Fibroblast of peridontal ligament (primary cell): ENCODE measurements at regions not wholly inside any gene's neighbourhood (a gene's known extent, or its start where the extent isn't known, plus 50 kb on each side); places are given as distances from the start of the nearest gene placed in this dataset.
"Not testable (repeated sequence)": the region's sequence is repeated elsewhere in the genome, so short reads cannot be mapped to it uniquely, and the experiment has no call there.

Experiments
- DNase-seq: peaks from one replicate; pipeline ENCODE4 v3.0.0-alpha.2; 2010; ENCODE audit errors: extremely low read depth

GRCh38 chr5:32842813-32843530 is 131.9 kb downstream of the NPR3 start:
- no peak for DNase-seq

DNA sequence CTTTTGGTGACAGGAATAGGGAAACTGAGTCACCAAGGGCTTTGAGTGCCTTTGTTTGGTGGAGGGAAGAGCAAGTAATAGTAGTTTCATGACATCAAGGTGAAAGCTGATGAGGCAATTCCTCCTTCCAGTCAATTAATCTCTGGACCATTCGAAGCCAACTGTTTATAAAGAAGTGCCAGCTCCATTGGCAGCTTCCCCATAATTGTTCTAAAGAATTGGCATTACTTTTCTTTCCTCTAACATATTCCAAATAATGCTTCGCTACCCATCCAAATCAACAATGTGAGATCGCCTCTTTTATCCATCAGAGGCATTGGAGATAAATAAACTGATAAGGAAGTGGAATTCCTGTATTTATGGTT is 132.4 kb downstream of the NPR3 start:
- peak; percentile 33 for DNase-seq

DNA sequence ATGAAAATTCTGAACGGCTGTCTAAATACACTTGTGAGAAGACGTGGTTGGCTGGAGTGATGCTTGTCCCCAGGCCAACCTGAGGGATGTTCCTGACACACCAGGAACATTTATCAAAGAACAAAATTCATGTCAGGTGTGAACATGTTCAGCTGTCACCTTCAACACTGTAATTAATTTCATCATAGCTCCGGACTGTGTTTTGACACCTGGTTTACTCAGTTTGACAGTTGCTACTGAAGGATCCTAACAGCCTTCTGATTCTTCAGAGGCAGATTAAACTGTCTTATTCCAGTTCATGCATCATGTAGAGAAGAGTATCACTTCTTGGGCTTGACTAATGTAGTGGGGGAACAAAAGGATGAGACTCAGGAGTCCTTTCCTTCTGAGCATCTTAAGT is 134.1 kb downstream of the NPR3 start:
- no peak for DNase-seq

DNA sequence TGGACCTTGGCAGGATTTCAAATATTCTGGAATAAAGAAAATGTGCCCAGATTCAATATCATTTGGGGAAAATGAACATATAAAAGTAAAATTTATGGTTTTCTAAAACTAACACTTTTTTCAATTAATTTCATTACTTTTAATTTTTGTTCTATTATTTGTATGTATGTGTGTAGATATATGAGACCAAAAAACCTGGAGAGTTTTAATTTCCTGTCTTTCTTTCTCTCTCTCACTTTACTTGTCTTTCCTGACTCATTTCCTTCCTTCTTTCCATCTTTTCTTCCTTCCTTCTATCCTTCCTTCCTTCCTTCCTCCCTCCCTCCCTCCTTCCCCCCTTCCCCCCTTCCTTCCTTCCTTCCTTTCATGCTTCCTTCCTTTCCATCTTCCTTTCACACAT is 137.0 kb downstream of the NPR3 start:
- no peak for DNase-seq

- peak; percentile 88 for DNase-seq
These were observed 137.6 kb downstream of the NPR3 start for GRCh38 chr5:32848681-32849080.

- DNase-seq: peak; percentile 28
These were observed 139.8 kb downstream of the NPR3 start for GRCh38 chr5:32850817-32851496.

DNA sequence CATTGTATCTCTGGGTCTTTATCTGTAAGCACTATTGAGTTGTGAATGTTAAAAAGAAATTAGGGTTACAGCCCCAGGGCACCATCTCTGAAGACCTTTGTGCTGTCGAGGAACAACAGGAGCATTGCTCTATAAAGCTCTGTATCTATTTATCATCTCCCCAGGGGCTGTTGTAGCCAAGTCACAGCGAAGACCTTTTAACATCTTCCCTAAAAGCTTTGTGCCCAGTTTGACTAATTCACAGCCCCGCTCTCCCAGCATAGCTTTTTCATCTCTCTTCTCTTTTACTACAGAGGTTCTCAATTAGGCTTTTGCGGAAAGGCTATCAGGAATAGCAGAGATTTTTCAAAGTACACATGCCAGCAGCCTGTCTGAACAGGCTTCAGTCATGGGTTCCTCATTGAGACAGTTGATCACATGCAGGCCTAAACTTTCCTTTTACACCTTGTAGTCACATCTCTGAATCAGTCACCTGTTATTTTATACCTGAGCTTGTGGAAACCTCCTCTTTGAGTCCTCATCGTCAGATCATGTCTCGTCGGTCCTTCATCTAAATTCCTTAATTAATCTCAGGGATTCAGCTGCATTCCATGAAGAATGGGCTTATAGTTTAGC is 140.5 kb downstream of the NPR3 start:
- DNase-seq: no peak

GRCh38 chr5:32852535-32852934 is 141.4 kb downstream of the NPR3 start:
- DNase-seq: peak; percentile 98

GRCh38 chr5:32852976-32853375 is 141.9 kb downstream of the NPR3 start:
- DNase-seq: peak; percentile 48

DNA sequence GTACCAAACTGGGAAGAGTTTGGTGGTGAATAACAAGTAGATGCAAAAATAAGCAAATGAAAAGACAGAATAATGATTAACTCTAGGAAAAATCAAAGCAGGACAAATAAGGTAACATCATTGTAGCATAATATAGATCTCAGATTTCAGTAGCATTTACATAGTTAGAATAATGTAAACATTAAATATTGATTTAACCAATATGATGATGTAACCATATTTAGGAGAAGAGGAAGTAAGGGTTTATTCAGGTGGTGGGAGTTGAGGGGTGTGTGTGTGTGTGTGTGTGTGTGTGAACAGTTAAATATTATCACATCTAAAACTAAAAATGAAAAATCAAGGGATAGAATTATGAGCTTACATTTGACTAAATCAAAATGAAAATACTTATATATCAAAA is 143.4 kb downstream of the NPR3 start:
- no peak for DNase-seq

- peak; percentile 31 for DNase-seq
These were observed 148.1 kb downstream of the NPR3 start for GRCh38 chr5:32859211-32859641.

- peak; percentile 46 for DNase-seq
These were observed 154.4 kb downstream of the NPR3 start for GRCh38 chr5:32865475-32865874.

GRCh38 chr5:32866138-32866537 is 155.0 kb downstream of the NPR3 start:
- DNase-seq: peak; percentile 51

- DNase-seq: peak; percentile 81
These were observed 158.1 kb downstream of the NPR3 start for GRCh38 chr5:32869216-32869615.

DNA sequence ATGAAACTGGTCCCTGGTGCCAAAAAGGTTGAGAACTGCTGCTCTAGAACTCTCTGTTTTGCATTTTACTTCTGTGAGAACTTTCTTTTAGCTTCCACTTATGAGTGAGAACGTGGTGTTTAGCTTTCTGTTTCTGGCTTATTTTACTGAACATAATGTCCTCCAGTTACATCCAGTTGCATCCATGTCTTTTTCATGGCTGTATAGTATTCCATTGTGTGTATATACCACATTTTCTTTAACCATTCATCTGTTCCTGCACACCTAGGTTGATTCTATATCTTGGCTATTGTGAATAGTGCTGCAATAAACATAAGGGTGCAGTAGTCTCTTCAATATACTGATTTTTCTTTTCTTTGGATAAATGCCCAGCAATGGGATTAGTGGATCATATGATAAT is 165.7 kb downstream of the NPR3 start:
- no peak for DNase-seq

DNA sequence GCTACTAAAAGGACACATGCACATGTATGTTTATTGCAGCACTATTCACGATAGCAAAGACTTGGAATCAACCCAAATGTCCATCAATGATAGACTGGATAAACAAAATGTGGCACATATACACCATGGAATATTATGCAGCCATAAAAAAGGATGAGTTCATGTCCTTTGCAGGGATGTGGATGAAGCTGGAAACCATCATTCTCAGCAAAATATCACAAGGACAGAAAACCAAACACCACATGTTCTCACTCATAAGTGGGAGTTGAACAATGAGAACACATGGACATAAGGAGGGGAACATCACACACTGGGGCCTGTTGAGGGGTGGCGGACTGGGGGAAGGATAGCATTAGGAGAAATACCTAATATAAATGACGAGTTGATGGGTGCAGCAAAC is 168.2 kb downstream of the NPR3 start:
- not testable (repeated sequence) for DNase-seq

DNA sequence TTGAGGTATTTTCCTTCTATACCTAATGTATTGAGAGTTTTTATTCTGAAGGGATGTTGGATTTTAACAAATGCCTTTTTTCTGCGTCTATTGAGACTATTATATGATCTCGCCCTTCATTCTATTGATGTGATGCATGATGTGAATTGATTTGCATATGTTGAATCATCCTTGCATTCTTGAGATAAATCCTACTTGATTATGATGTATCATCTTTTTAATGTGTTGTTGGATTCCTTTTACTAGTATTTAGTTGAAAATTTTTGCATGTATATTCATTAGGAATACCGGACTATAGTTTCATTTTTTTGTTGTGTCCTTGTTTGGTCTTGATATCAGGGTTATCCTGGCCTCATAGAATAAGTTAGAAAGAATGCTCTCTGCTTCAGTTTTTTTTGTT is 169.7 kb downstream of the NPR3 start:
- DNase-seq: no peak

GRCh38 chr5:32887390-32887789 is 176.3 kb downstream of the NPR3 start:
- no peak for DNase-seq

GRCh38 chr5:32889078-32889477 is 178.0 kb downstream of the NPR3 start:
- DNase-seq: no peak

DNA sequence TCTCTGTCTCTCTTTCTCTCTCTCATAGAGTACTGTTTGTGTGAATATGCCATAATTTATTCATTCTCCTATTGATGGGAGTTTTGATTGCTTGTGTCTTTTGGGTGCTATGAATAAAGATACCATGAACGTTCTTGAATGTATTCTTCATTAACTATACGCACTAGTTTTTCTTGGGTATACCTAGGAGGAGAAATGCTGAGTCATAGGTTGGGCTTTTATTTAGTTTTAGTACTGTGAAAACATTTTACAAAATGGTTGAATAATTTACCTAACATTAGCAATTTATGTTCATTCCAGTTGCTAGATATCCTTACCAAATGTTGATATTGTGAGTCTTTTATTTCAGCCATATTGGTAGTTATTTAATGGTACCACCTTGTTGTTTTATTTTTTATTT is 192.5 kb downstream of the NPR3 start:
- DNase-seq: no peak

DNA sequence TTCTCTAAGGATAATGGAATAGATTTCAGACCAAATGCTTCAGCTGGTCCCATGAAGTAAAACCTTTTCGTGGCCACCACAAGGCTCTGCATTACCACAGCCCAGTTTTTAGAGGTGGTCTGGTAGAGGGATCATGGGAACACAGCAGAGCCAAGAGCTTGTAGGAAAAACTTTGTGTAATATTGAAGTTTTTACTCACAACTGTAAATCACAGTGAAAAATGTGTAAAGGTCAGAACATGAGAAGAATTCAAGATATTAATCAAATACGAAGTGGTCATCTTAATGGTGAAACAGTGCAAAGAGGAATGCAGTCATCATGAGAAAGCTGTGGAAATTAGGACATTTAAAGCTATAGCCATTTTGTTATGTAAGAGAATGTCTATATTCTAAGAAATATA is 197.5 kb downstream of the NPR3 start:
- DNase-seq: no peak

DNA sequence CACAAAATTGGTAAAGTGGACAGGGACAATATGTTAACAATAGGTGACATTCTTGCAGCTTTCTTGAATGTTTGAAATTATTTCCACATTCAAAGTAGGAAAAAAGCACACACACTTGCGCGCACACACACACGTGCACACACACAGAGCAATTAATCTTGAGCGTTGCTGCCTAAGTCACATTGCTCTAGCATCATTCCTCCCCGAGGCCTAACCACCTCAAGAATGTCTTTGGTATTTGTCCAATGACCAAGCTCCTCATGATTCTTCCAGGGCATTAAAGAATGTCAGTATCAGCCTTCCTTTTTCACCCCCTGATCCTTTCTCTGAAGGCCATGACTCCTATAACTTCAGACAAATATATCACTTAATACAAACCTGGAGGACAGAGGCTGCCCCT is 198.1 kb downstream of the NPR3 start:
- peak; percentile 61 for DNase-seq

GRCh38 chr5:32916648-32917047 is 205.5 kb downstream of the NPR3 start:
- DNase-seq: peak; percentile 63
